GM04504 (cell line): ENCODE measurements at regions not wholly inside any gene's neighbourhood (a gene's known extent, or its start where the extent isn't known, plus 50 kb on each side); places are given as distances from the start of the nearest gene placed in this dataset.

Source experiments
- DNase-seq: peaks from one replicate; pipeline ENCODE4 v3.0.0-alpha.2; 2012; ENCODE audit warnings: low read depth

DNA sequence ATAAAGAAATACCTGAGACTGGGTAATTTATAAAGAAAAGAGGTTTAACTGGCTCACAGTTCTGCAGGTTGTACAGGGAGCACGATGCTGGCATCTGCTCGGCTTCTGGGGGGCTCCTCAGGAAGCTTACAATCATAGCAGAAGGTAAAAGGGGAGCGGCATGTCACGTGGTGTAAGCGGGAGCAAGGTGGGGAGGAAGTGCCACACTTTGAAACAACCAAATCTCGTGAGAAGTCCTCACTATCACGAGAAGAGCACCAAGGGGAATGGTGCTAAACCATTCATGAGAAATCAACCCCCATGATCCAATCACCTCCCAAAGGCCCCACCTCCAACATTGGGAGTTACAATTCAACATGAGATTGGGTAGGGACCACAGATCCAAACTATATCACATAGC, 67.7 kb downstream of the AKR1B1 start:
- DNase-seq: no peak

DNA sequence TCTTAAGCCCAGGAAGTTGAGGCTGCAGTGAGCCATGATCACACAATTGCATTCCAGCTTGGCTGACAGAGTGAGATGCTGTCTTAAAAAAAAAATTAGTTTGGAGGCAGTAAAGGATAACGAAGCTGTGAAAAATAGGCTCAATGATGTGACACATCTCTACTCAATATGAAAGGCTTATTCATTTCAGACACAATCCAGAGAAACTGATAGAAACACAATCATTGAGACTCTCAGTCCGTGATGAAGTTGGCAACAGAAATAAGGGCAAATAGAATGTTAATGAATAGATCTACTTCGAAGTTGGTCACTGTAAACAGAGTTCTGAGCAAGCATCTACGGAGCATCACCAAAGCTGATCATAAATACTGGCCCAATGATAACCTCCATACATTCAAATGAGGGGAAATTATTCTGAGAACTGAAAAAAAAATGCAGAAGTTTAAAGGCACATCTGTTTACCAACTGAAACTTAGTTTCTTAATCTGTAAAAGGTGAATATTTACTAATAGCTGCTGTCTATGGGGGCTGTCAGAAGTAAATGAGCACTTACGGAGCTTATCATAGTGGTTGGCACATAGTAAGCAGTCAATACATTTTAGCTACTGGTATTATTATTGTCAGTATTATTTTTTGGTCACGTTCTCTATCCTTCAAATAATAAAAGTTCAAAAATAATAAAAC, 70.4 kb downstream of the AKR1B1 start:
- no peak for DNase-seq

DNA sequence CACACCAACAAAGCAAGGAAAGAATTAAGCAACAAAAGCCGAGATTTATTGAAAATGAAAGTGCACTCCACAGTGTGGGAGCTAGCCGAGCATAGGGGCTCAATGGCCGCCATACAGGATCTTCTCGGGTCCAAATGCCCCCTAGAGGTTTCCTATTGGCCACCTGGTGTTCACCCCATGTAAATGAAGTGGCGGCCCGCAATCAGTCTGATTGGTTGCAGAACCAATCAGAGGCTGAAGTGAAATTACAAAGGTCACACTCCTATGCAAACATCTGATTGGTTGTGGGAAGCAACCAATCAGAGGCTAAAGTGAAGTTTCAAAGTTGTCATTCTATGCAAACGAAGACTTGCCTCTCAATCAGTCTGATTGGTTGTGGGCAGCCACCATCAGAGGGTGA, 61.8 kb upstream of the SLC35B4 start:
- DNase-seq: no peak

DNA sequence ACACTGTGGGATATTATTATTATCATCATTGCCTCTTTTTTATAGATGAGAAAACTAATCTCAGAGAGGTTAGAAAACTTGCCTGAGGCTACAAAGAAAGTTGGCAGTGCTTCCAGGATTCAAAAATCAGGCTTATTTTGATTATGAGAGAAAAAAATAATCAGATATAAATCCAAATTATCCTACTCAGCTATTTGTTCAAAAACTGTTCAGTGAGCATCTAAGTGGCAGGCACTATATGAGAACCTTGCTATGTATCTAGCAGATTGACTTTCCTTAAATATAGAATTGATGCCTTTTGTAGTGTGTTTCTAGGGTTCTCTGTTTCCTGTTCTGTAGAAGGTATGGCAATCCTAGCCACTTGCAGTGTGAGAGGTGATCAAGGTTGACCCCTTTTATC, 60.0 kb upstream of the SLC35B4 start:
- DNase-seq: no peak

DNA sequence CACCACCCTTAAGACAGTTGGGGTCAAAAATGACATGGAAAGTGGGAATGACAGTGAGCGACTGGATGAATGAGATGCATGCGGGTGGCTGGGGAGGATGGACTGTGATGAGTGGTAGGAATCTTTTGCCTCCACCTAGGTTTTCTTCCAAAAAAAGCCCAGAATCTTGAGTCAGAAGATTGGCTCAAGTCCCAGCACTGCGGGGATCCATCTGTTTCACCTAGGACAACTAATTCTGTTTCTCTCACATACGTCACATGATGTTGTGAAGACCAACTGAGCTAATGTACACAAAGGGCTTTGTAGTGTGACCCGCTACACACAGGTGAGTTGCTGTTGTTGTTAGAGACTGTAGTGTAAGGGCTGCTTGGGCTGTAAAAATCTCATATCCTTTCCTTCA, 58.5 kb upstream of the SLC35B4 start:
- no peak for DNase-seq

DNA sequence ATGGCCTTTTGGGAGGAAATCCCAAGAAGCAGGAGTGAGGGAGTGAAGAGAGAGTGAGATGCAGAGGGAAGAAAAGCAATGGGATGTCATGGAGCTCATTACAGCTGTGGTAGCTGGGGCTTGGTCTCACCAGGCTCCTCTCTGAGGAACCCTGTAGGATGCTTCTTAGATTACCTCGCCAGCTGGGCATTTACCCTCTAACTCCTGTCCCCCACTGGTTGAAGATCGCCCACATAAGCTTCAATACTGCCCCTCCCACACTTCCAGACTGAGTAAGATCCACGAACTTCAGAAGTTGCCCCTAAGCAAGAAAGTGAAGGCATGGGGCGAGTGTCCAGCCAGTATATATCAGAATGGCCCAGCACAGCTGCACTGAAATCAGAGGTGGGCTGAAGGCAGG, 58.1 kb upstream of the SLC35B4 start:
- DNase-seq: no peak

DNA sequence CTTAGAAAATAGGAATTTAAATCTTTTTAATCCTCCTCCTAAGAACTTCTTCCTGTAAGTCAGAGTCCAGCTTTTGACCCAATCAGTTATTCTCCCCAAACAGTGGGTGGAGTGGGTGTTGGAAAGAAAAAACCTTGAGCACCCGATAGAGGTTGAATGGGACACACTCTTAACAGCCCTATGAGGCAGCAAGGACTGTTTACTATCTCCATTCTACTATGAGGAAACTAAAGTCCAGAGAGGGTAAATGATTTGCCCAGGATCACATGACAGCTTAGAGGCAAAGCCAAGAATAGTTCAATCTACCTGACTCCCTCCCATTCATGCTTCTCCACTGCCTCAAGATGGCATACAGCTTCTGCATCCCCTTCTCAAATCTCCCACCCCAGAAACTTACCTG, 57.6 kb upstream of the SLC35B4 start:
- no peak for DNase-seq

DNA sequence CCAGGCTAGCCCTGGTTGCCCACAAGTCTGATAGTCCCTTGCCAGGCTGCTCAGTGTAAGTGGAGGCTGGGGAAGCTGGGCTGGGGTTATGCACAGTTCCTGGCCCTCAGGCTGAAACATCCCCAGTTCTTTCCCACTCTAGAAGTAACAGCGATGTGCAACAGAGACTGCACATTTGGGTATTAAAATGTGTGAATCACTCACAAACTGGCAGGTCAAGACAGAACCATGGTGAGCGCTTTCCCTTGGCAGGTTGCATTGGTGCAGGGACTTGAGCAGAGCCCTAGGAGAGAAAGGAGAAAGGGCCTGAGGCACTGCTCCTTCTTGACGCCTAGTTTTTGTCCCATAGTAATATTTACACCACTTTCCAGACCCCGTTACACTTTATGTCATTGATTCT, 56.1 kb upstream of the SLC35B4 start:
- DNase-seq: no peak

DNA sequence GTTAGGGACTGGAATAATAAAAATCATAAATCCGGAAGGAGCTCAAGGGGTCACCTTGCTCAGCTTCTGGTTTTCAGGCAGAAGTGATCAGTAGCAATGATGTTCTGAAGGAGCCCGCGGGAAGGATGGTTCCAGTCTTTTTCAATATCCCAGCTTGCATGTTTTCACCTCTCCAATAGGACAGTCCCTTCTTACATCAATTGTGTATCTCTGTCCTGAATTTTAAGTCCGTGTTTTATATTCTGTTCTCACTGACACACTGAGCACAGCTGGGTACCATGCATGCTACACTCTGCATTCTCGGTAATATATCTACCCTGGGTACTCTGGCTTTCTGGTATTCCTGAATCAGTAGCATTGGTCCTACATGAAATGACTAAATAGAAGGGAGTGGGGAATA, 55.2 kb upstream of the SLC35B4 start:
- no peak for DNase-seq

DNA sequence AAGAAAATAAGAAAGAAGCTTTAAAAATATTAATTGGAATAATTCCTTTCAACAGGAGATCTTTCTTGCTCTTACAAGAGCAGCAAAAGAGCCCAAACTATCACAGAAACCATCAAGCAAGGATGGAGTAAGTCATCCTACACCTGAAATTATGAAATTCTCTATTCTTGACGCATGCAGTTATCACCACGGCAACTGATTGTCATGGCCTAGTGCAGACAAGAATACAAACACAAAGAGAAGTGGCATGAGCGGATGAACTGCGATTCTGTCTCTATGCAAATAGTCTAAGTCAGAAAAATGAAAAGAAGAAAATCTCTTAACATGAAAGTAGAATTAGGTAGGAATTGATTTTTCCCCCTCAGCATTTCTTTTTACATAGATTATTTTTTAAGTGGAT, 54.8 kb upstream of the SLC35B4 start:
- no peak for DNase-seq

DNA sequence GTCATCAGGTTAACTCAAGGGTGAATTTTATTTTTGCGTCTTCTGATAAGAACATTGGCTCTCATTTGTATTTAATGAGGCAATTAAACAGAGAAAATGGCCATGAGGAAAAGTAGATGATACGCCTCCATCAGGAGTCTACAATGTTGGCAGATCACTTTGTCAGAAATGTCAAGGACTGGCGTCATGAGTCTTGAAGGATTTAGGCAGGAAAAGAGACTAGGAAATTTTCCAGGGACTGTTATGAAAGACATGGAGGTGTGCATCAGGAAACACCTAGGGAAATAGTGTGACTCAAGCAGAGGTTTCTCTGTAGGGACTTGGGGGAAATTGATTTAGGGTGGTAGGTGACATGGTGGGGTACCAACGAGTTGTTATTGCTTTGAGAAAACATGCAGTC, 53.4 kb upstream of the SLC35B4 start:
- no peak for DNase-seq

DNA sequence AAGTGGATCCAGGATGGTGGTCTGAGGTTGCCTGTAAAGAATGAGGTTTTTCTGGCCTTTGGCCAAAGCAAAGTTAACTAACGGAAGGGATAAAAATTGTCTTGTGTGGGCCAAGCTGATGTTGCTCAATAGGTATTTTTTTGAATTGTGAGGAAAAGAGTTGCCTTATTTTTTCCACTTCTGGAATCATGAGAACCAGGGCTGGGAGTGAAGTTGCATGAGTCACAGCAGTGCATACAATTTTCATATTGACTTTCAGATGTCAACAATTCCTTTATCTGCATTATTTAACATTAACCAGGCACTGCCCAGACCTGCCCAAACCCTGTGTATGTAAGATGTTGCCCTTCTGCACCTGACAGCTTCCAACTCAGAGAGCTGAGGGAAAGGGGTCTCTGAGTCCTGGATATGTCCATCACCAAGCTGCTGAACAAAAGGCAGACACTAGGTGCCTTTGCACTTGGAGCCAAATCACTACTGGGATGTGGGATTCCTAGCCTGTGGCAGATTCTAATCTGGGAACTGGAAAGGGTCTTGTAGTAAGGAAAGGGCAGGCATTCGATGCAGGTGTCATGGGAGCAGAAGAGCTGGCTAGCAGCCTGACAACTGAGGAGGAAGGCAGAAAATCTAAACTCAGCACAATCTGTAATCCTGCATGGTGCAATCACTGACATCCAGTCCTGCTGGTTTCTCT, 52.3 kb upstream of the SLC35B4 start:
- DNase-seq: peak; percentile 51

DNA sequence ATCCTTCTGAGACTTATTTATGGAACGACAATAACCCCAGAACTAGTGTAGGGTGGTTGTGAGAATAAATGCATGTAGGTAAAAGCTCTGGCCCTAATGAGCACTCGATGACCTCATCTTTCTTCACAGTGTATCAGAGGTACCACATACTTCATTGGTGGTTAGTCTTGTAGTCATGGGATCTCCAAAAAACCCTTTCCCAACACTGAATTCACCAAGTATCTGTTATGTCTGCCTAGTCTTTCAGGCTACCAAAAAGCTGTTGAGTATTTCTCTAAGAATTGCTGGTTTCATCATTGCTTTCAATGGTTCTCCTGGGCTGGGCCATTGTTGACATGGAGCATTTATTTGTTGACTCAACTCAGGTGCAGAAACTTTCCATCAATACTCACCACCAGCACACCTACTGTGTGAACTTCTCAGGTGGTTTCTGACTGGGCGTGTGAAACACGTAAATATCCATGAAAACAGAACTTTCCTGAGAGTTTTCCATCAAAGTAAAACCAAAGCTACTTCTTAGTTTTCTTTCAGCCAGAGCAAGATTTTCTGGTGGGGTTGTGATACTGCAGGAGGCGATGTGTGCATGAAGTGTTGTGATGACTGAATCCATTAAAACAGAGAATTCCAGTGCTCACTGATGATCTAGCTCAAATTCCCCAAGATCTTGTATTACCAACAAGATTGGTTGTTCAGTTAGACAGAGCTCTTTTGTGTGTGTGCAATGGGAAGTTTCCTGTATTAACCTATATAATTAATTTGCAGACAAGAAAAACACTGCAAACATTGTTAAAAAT, 51.4 kb upstream of the SLC35B4 start:
- DNase-seq: no peak
